ENCODE measurements at regions not wholly inside any gene's neighbourhood (a gene's known extent, or its start where the extent isn't known, plus 50 kb on each side); places are given as distances from the start of the nearest gene placed in this dataset.

GRCh38 chr1:60895252-60895651, 187.1 kb upstream of the NFIA start:
- no peaks in the 10 kb centered on the region for H3K79me2 ChIP-seq (ENCODE audit: insufficient read depth, low read length)
- no peak overlapping the region for H3K9ac ChIP-seq (ENCODE audit: low read length)
- no peaks in the 10 kb centered on the region for H3K9me3 ChIP-seq (ENCODE audit: control insufficient read depth in 1 of 2, insufficient read depth in 1 of 2, low read depth in 1 of 2, low read length in 2 of 2)
- H3K4me1 ChIP-seq (ENCODE audit: control insufficient read depth in 1 of 2, insufficient read depth in 2 of 2, low read length in 2 of 2): no peaks in the 10 kb centered on the region
- RAD21 ChIA-PET (ENCODE audit: low non-redundant PET in 1 of 2, low total read pairs in 2 of 2, uncharacterized antibody in 2 of 2, unreplicated experiment in 2 of 2): no interaction called here
- H3K27me3 ChIP-seq (ENCODE audit: insufficient read depth, low read length): peaks cover 24% of the 10 kb centered on the region
- no TSS peak for BruUV-seq (replicated peaks)
- H4K20me1 ChIP-seq (ENCODE audit: insufficient read depth): no peaks in the 10 kb centered on the region
- no peaks in the 10 kb centered on the region for H3K36me3 ChIP-seq (ENCODE audit: control insufficient read depth in 1 of 2, insufficient read depth in 2 of 2, low read length in 2 of 2)
- no peak overlapping the region for H2AFZ ChIP-seq (ENCODE audit: low read depth, low read length, poor library complexity, severe bottlenecking)
- no peak overlapping the region for H3K27ac ChIP-seq (ENCODE audit: low read depth, low read length)
- no peak overlapping the region for H3K4me3 ChIP-seq (replicated peaks in 1 of 2; ENCODE audit: low read depth in 1 of 2, low read length in 2 of 2)
- ATAC-seq (no peak), DNase-seq (ENCODE audit: low read depth, low spot score) (no peak)
- TF ChIP-seq EZH2 (IDR thresholded peaks at IDR 0.05) (no peak), ELF1 (IDR thresholded peaks at IDR 0.05; ENCODE audit: borderline replicate concordance, low read depth) (no peak), POLR2A (IDR thresholded peaks at IDR 0.05; ENCODE audit: borderline replicate concordance, extremely low read depth, insufficient read depth, insufficient read length) (no peak), REST (IDR thresholded peaks at IDR 0.05; ENCODE audit: low read depth) (no peak), SIN3A (IDR thresholded peaks at IDR 0.05; ENCODE audit: low read depth) (no peak), SRF (IDR thresholded peaks at IDR 0.05; ENCODE audit: low read depth) (no peak), RAD21 (IDR thresholded peaks at IDR 0.05; ENCODE audit: low read depth) (no peak), ZNF274 (IDR thresholded peaks at IDR 0.05; ENCODE audit: low read depth, low read length) (no peak)
- TF ChIP-seq, protein P1, sequence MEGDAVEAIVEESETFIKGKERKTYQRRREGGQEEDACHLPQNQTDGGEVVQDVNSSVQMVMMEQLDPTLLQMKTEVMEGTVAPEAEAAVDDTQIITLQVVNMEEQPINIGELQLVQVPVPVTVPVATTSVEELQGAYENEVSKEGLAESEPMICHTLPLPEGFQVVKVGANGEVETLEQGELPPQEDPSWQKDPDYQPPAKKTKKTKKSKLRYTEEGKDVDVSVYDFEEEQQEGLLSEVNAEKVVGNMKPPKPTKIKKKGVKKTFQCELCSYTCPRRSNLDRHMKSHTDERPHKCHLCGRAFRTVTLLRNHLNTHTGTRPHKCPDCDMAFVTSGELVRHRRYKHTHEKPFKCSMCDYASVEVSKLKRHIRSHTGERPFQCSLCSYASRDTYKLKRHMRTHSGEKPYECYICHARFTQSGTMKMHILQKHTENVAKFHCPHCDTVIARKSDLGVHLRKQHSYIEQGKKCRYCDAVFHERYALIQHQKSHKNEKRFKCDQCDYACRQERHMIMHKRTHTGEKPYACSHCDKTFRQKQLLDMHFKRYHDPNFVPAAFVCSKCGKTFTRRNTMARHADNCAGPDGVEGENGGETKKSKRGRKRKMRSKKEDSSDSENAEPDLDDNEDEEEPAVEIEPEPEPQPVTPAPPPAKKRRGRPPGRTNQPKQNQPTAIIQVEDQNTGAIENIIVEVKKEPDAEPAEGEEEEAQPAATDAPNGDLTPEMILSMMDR (IDR thresholded peaks at IDR 0.05 in 2 of 3, conservative IDR thresholded peaks at IDR 0.05 in 1 of 3; ENCODE audit: borderline replicate concordance in 1 of 3, insufficient read depth in 1 of 3, low read depth in 2 of 3, low read length in 2 of 3): no peak
- no peak overlapping the region for H3K4me2 ChIP-seq (ENCODE audit: low read length)
- CTCF ChIA-PET: no interaction called here
- no peaks in the 10 kb centered on the region for H3K9me2 ChIP-seq (ENCODE audit: insufficient read depth)
- intact Hi-C loops (cut with micrococcal nuclease): no loop called here
- POLR2A ChIA-PET: no interaction called here

Data from HCT116 (cell line).